GM12878 (cell line): ENCODE measurements at regions not wholly inside any gene's neighbourhood (a gene's known extent, or its start where the extent isn't known, plus 50 kb on each side); places are given as distances from the start of the nearest gene placed in this dataset.

Experiments
- ATAC-seq: fragments of 200-7000 bp; cut with Tn5 transposase; 3 replicates; pipeline ENCODE4 v1.9.1; 2020; ENCODE audit warnings: mild to moderate bottlenecking, moderate library complexity
- BruUV-seq: library from RNA; stranded (reverse); fragments of 400-500 nt; replicated peaks from 2 replicates; lab custom pipeline; 2021; lab: Mats Ljungman, UMichigan
- CTCF ChIA-PET: fragments of 300-600 bp; sonication (Branson Sonifier 250); formaldehyde crosslinking; extraction: SDS; loops from one replicate; lab custom pipeline; 2021; ENCODE audit warnings: inconsistent platforms; lab: Yijun Ruan, JAX
- POLR2A ChIA-PET: fragments of 350-600 bp; formaldehyde crosslinking; extraction: SDS; loops from one replicate; lab custom pipeline; 2021; ENCODE audit warnings: inconsistent platforms; lab: Charles Lee
- RAD21 ChIA-PET: fragments of 300-600 bp; sonication (Branson Sonifier 250); formaldehyde crosslinking; loops from one replicate; lab custom pipeline; 2023; ENCODE audit warnings: antibody characterized with exemption; ENCODE audit not compliant: unreplicated experiment; lab: Charles Lee
- SMC1A ChIA-PET: fragments of 300-600 bp; sonication (Branson Sonifier 250); formaldehyde crosslinking; loops from one replicate; lab custom pipeline; 2023; ENCODE audit not compliant: unreplicated experiment, uncharacterized antibody; lab: Charles Lee
- DNase-seq: peaks from one replicate; pipeline ENCODE4 v3.0.0-alpha.2; 2011; ENCODE audit warnings: low read depth, low spot score
- FAIRE-seq: peaks from 3 replicates; lab custom pipeline; 2011; peaks lifted over from hg19 to GRCh38; lab: Jason Lieb, UNC
- H2AFZ ChIP-seq: 2 replicates; pipeline ENCODE4 v1.6.0; 2011; ENCODE audit warnings: low read depth, low read length, control low read depth; ENCODE audit not compliant: control insufficient read depth
- H3K27ac ChIP-seq: 2 replicates; pipeline ENCODE4 v1.5.1; 2011; ENCODE audit warnings: control low read depth; ENCODE audit not compliant: control insufficient read depth, insufficient read depth
- H3K27me3 ChIP-seq, 2 experiments: replicated peaks in 1 of 2; 2 replicates each; pipeline versions ENCODE4 v1.6.0 to v1.6.1; 2011; ENCODE audit warnings: low read length in 1 of 2; ENCODE audit not compliant: control insufficient read depth in 2 of 2, insufficient read depth in 2 of 2
- H3K36me3 ChIP-seq, 2 experiments: 2 replicates each; pipeline ENCODE4 v1.5.1; 2011; ENCODE audit warnings: low read length in 1 of 2; ENCODE audit not compliant: control insufficient read depth in 2 of 2, insufficient read depth in 2 of 2
- H3K4me1 ChIP-seq: 2 replicates; pipeline ENCODE4 v1.6.1; 2011; ENCODE audit warnings: mild to moderate bottlenecking, low read length, moderate library complexity, mixed read lengths; ENCODE audit not compliant: control insufficient read depth, insufficient read depth
- H3K4me2 ChIP-seq: 2 replicates; pipeline ENCODE4 v1.6.0; 2011; ENCODE audit warnings: control low read depth; ENCODE audit not compliant: control insufficient read depth, insufficient read depth
- H3K4me3 ChIP-seq: fragments of 200-600 bp; sonication (generic); 2 replicates; pipeline ENCODE4 v1.5.1; 2016
- H3K79me2 ChIP-seq: 2 replicates; pipeline ENCODE4 v1.6.0; 2011; ENCODE audit warnings: low read length; ENCODE audit not compliant: control insufficient read depth, insufficient read depth
- H3K9ac ChIP-seq: 2 replicates; pipeline ENCODE4 v1.8.0; 2011; ENCODE audit warnings: low read length, control low read depth, mixed read lengths; ENCODE audit not compliant: control insufficient read depth, insufficient read depth
- H3K9me3 ChIP-seq: replicated peaks from 3 replicates; pipeline ENCODE4 v1.5.1; 2011; ENCODE audit warnings: mild to moderate bottlenecking, low read length; ENCODE audit not compliant: control insufficient read depth, insufficient read depth
- H4K20me1 ChIP-seq: 2 replicates; pipeline ENCODE4 v1.6.0; 2011; ENCODE audit not compliant: control insufficient read depth, insufficient read depth
- EZH2 ChIP-seq: IDR thresholded peaks from 2 replicates; pipeline ENCODE4 v1.6.1; 2012; ENCODE audit warnings: low read depth, mild to moderate bottlenecking, control low read depth, inconsistent platforms, low read length, borderline replicate concordance; ENCODE audit not compliant: control insufficient read depth
- PML ChIP-seq: IDR thresholded peaks from 2 replicates; pipeline ENCODE4 v1.6.1; 2012; ENCODE audit warnings: low read length, inconsistent platforms
- POU2F2 ChIP-seq: IDR thresholded peaks from 3 replicates; pipeline ENCODE4 v1.6.1; 2011; ENCODE audit warnings: low read depth, mild to moderate bottlenecking, low read length, borderline replicate concordance
- RAD21 ChIP-seq: IDR thresholded peaks from 2 replicates; pipeline ENCODE4 v1.6.1; 2011; ENCODE audit warnings: mild to moderate bottlenecking, low read depth, low read length, moderate library complexity; ENCODE audit not compliant: insufficient read depth
- RELA ChIP-seq: fragments of 450-650 bp; IDR thresholded peaks from 2 replicates; pipeline ENCODE4 v1.8.0; 2014; ENCODE audit warnings: borderline replicate concordance; ENCODE audit not compliant: partially characterized antibody
- SP1 ChIP-seq: IDR thresholded peaks from one replicate; pipeline ENCODE4 v1.6.1; 2011; ENCODE audit warnings: low read depth, low read length
- SUPT20H ChIP-seq: IDR thresholded peaks from 2 replicates; pipeline ENCODE4 v1.6.1; 2011; ENCODE audit warnings: low read depth, mild to moderate bottlenecking, low read length, moderate library complexity, borderline replicate concordance; ENCODE audit not compliant: control insufficient read depth
- ZBED1 ChIP-seq: IDR thresholded peaks from 2 replicates; pipeline ENCODE4 v1.6.1; 2016; ENCODE audit warnings: borderline replicate concordance
- WGBS: methylation state at CpG from one replicate; pipeline ENCODE4 v1.1.6; 2016; ENCODE audit warnings: low lambda C conversion rate; ENCODE audit not compliant: insufficient replicate concordance, insufficient coverage; ENCODE audit errors: missing lambda C conversion rate; 5-methylcytosine and 5-hydroxymethylcytosine counted together
- in situ Hi-C: fragments of 300-500 bp; cut with MboI; formaldehyde crosslinking; loops from 9 replicates; pipeline ENCODE4 v1.14.3; 2018; ENCODE audit warnings: mixed read lengths
- intact Hi-C: fragments of 100-400 bp; cut with micrococcal nuclease; formaldehyde crosslinking; loops from one replicate; pipeline ENCODE4 v1.14.2; 2022; ENCODE audit not compliant: unreplicated experiment
- TF ChIP-seq, protein P1 (sequence below): fragments of 450-650 bp; formaldehyde crosslinking; IDR thresholded peaks from 2 replicates; pipeline ENCODE4 v1.4.0; 2022; ENCODE audit warnings: mild to moderate bottlenecking, moderate library complexity
- TF ChIP-seq, protein P2 (sequence below): fragments of 450-650 bp; IDR thresholded peaks from 2 replicates; pipeline ENCODE4 v1.6.1; 2016; ENCODE audit warnings: mild to moderate bottlenecking
- TF ChIP-seq, protein P3 (sequence below): fragments of 450-650 bp; conservative IDR thresholded peaks from 2 replicates; pipeline ENCODE4 v1.6.1; 2017; ENCODE audit warnings: mild to moderate bottlenecking, moderate library complexity

DNA sequence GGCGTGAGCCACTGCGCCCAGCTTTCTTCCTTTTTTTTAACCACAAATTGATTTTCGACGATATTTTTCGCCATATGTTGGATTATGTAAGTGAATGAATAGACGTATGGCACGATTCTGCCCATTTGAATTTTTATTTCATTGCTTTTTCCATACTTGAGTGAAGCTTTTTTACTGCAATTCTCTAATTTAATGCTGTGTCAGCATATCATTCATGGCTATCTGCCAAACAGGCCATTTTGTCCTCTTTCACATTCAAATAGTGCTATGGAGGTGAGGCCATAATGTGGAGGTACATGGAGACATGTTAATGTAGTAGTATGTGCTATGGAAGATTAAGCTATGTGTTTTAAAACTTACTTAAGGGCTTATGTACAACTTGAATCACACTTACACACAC, 152.1 kb upstream of the TUSC1 start:
- FAIRE-seq (no peak), ATAC-seq (no peak), DNase-seq (no peak)
- Histone ChIP-seq H3K4me2 (no peak overlapping the region), H2AFZ (no peak overlapping the region), H4K20me1 (no peaks in the 10 kb centered on the region), H3K27me3 (no peaks in the 10 kb centered on the region), H3K4me1 (no peaks in the 10 kb centered on the region), H3K9ac (no peak overlapping the region), H3K79me2 (no peaks in the 10 kb centered on the region), H3K4me3 (no peak overlapping the region), H3K9me3 (no peaks in the 10 kb centered on the region), H3K36me3 (no peaks in the 10 kb centered on the region), H3K27ac (no peak overlapping the region)
- intact Hi-C loops: no loop called here
- POLR2A ChIA-PET: no interaction called here
- TF ChIP-seq, protein P1, sequence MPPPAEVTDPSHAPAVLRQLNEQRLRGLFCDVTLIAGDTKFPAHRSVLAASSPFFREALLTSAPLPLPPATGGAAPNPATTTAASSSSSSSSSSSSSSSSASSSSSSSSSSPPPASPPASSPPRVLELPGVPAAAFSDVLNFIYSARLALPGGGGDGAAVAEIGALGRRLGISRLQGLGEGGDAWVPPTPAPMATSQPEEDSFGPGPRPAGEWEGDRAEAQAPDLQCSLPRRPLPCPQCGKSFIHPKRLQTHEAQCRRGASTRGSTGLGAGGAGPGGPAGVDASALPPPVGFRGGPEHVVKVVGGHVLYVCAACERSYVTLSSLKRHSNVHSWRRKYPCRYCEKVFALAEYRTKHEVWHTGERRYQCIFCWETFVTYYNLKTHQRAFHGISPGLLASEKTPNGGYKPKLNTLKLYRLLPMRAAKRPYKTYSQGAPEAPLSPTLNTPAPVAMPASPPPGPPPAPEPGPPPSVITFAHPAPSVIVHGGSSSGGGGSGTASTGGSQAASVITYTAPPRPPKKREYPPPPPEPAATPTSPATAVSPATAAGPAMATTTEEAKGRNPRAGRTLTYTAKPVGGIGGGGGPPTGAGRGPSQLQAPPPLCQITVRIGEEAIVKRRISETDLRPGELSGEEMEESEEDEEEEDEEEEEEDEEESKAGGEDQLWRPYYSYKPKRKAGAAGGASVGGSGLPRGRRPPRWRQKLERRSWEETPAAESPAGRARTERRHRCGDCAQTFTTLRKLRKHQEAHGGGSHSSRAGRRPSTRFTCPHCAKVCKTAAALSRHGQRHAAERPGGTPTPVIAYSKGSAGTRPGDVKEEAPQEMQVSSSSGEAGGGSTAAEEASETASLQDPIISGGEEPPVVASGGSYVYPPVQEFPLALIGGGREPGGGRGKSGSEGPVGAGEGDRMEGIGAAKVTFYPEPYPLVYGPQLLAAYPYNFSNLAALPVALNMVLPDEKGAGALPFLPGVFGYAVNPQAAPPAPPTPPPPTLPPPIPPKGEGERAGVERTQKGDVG: no peak
- TF ChIP-seq PML: no peak
- no peak for TF ChIP-seq ZBED1
- no peak for TF ChIP-seq SUPT20H
- TF ChIP-seq RAD21: no peak
- TF ChIP-seq, protein P2, sequence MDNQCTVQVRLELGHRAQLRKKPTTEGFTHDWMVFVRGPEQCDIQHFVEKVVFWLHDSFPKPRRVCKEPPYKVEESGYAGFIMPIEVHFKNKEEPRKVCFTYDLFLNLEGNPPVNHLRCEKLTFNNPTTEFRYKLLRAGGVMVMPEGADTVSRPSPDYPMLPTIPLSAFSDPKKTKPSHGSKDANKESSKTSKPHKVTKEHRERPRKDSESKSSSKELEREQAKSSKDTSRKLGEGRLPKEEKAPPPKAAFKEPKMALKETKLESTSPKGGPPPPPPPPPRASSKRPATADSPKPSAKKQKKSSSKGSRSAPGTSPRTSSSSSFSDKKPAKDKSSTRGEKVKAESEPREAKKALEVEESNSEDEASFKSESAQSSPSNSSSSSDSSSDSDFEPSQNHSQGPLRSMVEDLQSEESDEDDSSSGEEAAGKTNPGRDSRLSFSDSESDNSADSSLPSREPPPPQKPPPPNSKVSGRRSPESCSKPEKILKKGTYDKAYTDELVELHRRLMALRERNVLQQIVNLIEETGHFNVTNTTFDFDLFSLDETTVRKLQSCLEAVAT: no peak
- TF ChIP-seq, protein P3, sequence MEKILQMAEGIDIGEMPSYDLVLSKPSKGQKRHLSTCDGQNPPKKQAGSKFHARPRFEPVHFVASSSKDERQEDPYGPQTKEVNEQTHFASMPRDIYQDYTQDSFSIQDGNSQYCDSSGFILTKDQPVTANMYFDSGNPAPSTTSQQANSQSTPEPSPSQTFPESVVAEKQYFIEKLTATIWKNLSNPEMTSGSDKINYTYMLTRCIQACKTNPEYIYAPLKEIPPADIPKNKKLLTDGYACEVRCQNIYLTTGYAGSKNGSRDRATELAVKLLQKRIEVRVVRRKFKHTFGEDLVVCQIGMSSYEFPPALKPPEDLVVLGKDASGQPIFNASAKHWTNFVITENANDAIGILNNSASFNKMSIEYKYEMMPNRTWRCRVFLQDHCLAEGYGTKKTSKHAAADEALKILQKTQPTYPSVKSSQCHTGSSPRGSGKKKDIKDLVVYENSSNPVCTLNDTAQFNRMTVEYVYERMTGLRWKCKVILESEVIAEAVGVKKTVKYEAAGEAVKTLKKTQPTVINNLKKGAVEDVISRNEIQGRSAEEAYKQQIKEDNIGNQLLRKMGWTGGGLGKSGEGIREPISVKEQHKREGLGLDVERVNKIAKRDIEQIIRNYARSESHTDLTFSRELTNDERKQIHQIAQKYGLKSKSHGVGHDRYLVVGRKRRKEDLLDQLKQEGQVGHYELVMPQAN: no peak
- no peak for TF ChIP-seq RELA
- no peak for TF ChIP-seq POU2F2
- TF ChIP-seq SP1: no peak
- TF ChIP-seq EZH2: no peak
- RAD21 ChIA-PET: no interaction called here
- in situ Hi-C loops: no loop called here
- SMC1A ChIA-PET: no interaction called here
- WGBS: 40% methylated on average over 7 of the region's 7 CpGs
- CTCF ChIA-PET: no interaction called here
- no TSS peak for BruUV-seq
